Central memory CD8-positive, alpha-beta T cell (primary cell): ENCODE measurements at regions not wholly inside any gene's neighbourhood (a gene's known extent, or its start where the extent isn't known, plus 50 kb on each side); places are given as distances from the start of the nearest gene placed in this dataset.

Experiments used
- ATAC-seq: fragments of 150-1000 bp; cut with Tn5 transposase; replicated peaks from 2 replicates; pipeline ENCODE4 v1.10.0; 2022; ENCODE audit warnings: mild to moderate bottlenecking, moderate FRiP score, moderate number of reproducible peaks; ENCODE audit not compliant: poor library complexity, severe bottlenecking; ENCODE audit errors: extremely low read depth
- DNase-seq, 2 donors: peaks; one replicate each; pipeline ENCODE4 v3.0.0; 2021; ENCODE audit warnings: low spot score in 2 of 2
- H3K27ac Mint-ChIP-seq: one replicate; pipeline ENCODE4 v1.8.0; 2022; ENCODE audit warnings: low read depth, mild to moderate bottlenecking, moderate library complexity, mixed read lengths
- H3K27me3 Mint-ChIP-seq: one replicate; pipeline ENCODE4 v1.8.0; 2022; ENCODE audit warnings: mixed read lengths
- H3K36me3 Mint-ChIP-seq: one replicate; pipeline ENCODE4 v1.8.0; 2022; ENCODE audit warnings: mild to moderate bottlenecking, moderate library complexity, mixed read lengths; ENCODE audit not compliant: insufficient read depth
- H3K4me1 Mint-ChIP-seq: one replicate; pipeline ENCODE4 v1.8.0; 2022; ENCODE audit warnings: mixed read lengths
- H3K4me3 Mint-ChIP-seq: one replicate; pipeline ENCODE4 v1.8.0; 2022; ENCODE audit warnings: mild to moderate bottlenecking, moderate library complexity, mixed read lengths
- H3K9me3 Mint-ChIP-seq: one replicate; pipeline ENCODE4 v1.8.0; 2022; ENCODE audit warnings: mixed read lengths

DNA sequence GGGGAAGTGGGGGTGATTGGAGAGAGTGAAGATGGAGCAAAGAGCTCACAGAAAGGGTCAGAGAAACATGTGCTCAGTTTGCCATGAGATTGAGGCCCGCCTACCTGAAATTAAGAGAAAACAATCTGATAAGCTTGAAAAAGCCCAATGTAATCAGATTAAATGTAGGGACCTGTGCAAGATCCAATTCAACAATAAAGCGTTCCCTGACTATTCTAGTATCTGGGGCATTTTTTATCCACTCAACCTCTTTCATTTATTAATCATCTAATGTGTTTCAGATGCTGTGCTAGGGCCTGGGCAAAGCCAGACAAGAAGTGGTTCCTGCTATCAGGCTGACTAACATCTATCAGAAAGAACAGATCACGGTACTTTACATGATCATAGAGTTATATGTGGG, 238.4 kb upstream of the MYO3A start:
- H3K27me3 Mint-ChIP-seq = peaks cover 15% of the 10 kb centered on the region
- no peak overlapping the region for H3K27ac Mint-ChIP-seq
- H3K9me3 Mint-ChIP-seq = peaks cover 6% of the 10 kb centered on the region
- ATAC-seq = no peak
- H3K4me1 Mint-ChIP-seq = peaks cover under 1% of the 10 kb centered on the region
- no peak overlapping the region for H3K4me3 Mint-ChIP-seq
- H3K36me3 Mint-ChIP-seq = no peaks in the 10 kb centered on the region
- no peak for DNase-seq

DNA sequence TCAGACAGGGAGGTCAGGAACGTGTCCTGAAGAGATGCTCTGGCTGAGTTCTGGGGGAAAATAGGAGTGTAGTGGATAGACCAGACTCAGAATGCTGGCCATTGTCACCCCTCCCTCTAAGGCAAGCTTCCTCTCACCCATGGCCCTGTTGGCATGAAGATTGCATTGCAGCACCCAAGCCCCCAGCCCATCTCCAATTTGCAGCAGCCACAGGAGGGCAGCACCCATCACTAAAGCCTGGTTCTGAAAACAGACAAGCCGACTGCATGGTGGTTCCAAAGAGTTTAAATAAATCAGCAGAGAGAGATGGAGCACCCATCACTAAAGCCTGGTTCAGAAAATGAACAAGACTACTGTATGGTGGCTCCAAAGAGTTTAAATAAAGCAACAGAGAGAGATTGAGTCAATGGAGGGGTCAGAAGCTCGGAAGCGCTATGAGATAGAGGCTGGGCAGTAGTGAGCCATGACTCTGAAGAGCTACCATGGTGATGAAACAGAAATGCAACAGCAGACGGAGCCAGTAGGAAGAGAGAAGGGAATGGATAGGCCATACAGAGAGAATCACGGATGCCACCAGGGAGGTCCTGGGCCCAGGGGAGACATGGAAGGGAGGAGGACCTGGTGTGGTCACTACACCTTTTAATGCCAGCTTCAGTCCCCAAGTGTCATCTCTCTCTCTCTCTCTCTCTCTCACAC, 237.9 kb upstream of the MYO3A start:
- H3K27ac Mint-ChIP-seq = no peak overlapping the region

DNA sequence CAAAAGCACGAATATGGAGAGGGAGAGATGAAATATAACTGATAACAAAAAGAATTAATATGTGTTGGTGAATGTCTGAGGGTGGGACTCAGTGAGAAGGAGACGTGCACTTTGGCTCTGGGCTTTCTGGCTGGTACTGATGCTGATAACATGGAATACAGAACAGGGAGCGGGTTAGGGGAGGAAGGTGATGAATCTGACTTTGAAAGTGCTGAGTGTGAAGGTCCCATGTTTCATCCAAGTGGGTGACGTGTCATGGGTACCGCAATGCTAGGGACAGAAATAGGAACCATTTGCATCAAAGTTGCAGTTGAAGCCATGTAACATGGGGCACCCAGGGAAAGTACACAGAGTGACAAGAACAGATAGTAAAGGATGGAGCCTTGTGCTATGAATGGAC, 236.6 kb upstream of the MYO3A start:
- Mint-ChIP-seq H3K27ac (no peak overlapping the region), H3K4me1 (peaks cover 5% of the 10 kb centered on the region), H3K36me3 (no peaks in the 10 kb centered on the region), H3K4me3 (no peak overlapping the region), H3K9me3 (peaks cover 6% of the 10 kb centered on the region), H3K27me3 (peaks cover 15% of the 10 kb centered on the region)
- DNase-seq = no peak
- ATAC-seq = no peak

More for the DNA sequence above, 237.9 kb upstream of the MYO3A start:
- DNase-seq = no peak
- H3K27me3 Mint-ChIP-seq = peaks cover 15% of the 10 kb centered on the region
- no peaks in the 10 kb centered on the region for H3K36me3 Mint-ChIP-seq
- peaks cover 5% of the 10 kb centered on the region for H3K4me1 Mint-ChIP-seq
- peaks cover 6% of the 10 kb centered on the region for H3K9me3 Mint-ChIP-seq
- ATAC-seq = no peak
- no peak overlapping the region for H3K4me3 Mint-ChIP-seq

DNA sequence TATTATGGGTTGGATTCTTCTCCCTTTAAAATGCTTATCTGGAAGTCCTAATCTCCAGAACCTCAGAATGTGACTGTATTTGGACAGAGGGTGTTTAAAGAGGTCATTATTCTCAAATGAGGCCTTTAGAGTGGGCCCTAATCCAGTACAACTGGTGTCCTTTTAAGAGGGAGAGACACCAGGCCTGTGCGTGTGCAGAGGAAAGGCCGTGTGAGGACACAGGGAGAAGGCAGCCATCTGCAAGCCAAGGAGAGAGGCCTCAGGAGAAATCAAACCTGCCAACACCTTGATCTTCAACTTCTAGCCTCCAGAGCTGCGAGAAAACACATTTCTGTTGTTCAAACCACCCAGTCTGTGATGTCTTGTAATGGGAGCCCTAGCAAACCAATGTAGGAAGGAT, 235.4 kb upstream of the MYO3A start:
- H3K9me3 Mint-ChIP-seq = peaks cover 6% of the 10 kb centered on the region
- H3K36me3 Mint-ChIP-seq = no peaks in the 10 kb centered on the region
- H3K4me3 Mint-ChIP-seq = no peak overlapping the region
- peaks cover 15% of the 10 kb centered on the region for H3K27me3 Mint-ChIP-seq
- DNase-seq = no peak
- H3K27ac Mint-ChIP-seq = no peak overlapping the region
- H3K4me1 Mint-ChIP-seq = peaks cover 5% of the 10 kb centered on the region
- no peak for ATAC-seq

DNA sequence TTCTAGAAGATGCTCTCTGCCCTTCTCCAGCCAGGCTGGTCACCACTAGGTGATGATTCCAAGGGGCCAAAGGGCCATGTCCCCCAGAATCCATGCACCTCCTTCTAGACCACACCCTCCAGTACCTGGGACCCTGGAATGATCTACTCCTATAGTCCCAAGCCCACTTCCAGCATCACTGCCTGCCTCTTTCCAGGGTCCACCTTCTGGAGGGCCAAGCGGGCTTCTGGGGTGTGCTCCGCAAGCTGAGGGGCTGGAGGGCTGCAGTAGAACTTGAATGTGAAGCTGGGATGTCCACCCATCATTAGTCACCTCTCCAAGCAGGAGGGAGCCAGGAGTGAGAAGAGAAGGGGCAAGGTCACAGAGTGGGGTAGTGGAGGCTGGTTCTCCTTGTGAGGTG, 234.4 kb upstream of the MYO3A start:
- Mint-ChIP-seq H3K9me3 (peaks cover 6% of the 10 kb centered on the region), H3K4me3 (no peak overlapping the region), H3K4me1 (peaks cover 5% of the 10 kb centered on the region), H3K27me3 (peaks cover 15% of the 10 kb centered on the region), H3K36me3 (no peaks in the 10 kb centered on the region), H3K27ac (no peak overlapping the region)
- DNase-seq = no peak
- no peak for ATAC-seq

DNA sequence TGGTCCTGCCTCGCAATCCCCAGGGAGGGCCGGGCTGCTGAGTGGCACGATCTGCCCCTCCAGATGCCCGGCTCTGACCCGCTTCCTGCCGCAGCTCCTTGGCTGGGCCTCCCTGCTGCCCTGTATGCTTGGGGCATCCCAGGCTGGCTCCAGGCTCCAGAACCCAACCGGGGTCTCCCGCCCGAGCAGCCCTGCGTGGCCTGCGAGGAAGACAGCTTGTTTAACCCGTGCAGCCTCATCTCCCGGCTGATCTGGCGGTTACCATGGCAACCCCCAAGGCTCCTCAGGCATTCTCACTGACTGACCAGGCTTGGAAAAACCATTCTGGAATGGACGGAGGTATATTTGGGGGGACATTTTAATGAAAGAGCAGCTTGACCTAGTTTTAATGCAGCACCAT, 232.4 kb upstream of the MYO3A start:
- Mint-ChIP-seq H3K4me1 (peaks cover 5% of the 10 kb centered on the region), H3K27ac (no peak overlapping the region), H3K36me3 (no peaks in the 10 kb centered on the region), H3K27me3 (no peaks in the 10 kb centered on the region), H3K9me3 (no peaks in the 10 kb centered on the region), H3K4me3 (no peak overlapping the region)
- DNase-seq = no peak
- no peak for ATAC-seq

DNA sequence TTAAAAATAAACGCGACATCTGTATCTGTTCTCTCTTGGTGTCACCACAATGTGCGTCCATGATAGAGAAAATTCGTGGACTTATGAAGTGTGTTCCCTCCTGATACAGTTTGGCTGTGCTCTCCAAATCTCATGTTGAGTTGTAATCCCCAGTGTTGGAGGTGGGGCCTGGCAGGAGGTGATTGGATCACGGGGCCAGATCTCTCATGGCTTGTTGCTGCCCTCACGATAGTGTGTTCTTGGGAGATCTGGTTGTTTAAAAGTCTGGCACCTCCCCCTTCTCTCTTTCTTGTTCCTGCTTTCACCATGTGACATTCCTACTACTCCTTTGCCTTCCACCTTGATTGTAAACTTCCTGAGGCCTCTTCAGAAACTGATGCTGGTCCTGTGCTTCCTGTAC, 229.4 kb upstream of the MYO3A start:
- H3K4me3 Mint-ChIP-seq = no peak overlapping the region
- peaks cover 5% of the 10 kb centered on the region for H3K4me1 Mint-ChIP-seq
- ATAC-seq (no peak), DNase-seq (no peak)
- H3K27ac Mint-ChIP-seq = no peak overlapping the region
- H3K36me3 Mint-ChIP-seq = no peaks in the 10 kb centered on the region
- H3K9me3 Mint-ChIP-seq = no peaks in the 10 kb centered on the region
- peaks cover 8% of the 10 kb centered on the region for H3K27me3 Mint-ChIP-seq

DNA sequence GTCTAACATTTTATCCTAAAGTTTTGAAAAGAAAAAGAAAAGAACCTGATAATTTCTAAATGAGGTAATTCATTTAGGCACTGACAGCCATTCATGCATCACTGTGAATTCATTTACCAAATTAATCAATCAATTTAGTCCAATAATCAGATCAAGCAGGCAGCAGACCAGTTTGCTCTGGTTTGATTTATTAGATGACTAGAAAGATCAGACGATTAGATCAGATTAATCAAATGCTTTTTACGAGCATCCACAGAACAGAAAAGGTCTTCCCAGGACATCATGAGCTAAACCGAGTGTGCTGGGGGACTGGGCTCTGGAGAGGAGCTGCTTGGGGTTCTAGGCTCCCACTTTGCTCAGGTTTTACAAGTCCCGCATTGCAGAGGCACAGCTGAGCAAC, 226.5 kb upstream of the MYO3A start:
- no peaks in the 10 kb centered on the region for H3K9me3 Mint-ChIP-seq
- H3K4me3 Mint-ChIP-seq = no peak overlapping the region
- no peak overlapping the region for H3K27ac Mint-ChIP-seq
- H3K4me1 Mint-ChIP-seq = no peaks in the 10 kb centered on the region
- DNase-seq (no peak), ATAC-seq (no peak)
- no peaks in the 10 kb centered on the region for H3K36me3 Mint-ChIP-seq
- H3K27me3 Mint-ChIP-seq = peaks cover 17% of the 10 kb centered on the region

DNA sequence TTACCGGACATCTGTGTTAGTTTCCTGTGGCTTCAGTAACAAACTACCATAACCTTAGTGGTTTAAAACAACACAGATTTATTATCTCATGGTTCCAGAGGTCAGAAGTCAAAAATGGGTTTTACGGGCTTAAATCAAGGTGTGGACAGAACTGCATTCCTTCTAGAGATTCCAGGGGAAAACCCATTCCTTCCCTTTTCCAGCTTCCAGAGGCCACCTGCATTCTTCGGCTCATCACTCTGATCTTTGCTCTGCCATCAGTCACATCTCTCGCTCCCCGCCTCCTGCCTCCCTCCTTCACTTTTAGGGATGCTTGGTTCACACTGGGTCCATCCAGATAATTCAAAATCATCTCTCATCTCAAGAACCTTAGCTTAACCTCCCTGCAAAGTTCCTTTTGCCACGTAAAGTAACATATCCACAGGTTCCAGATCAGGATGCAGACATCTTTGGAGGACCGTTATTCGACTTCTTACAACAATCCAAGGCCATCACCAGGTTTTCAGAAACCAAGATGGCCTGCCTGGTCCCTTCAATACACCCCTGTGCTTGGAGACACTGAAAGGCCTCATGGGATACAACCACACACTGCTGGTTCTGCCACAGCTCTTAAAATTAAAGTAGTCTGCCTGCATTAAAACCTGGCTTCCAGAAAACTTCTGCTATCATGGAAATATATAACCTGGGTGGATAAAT, 225.9 kb upstream of the MYO3A start:
- no peaks in the 10 kb centered on the region for H3K4me1 Mint-ChIP-seq
- ATAC-seq (no peak), DNase-seq (no peak)
- no peaks in the 10 kb centered on the region for H3K36me3 Mint-ChIP-seq
- H3K9me3 Mint-ChIP-seq = no peaks in the 10 kb centered on the region
- peaks cover 17% of the 10 kb centered on the region for H3K27me3 Mint-ChIP-seq
- H3K4me3 Mint-ChIP-seq = no peak overlapping the region
- no peak overlapping the region for H3K27ac Mint-ChIP-seq

DNA sequence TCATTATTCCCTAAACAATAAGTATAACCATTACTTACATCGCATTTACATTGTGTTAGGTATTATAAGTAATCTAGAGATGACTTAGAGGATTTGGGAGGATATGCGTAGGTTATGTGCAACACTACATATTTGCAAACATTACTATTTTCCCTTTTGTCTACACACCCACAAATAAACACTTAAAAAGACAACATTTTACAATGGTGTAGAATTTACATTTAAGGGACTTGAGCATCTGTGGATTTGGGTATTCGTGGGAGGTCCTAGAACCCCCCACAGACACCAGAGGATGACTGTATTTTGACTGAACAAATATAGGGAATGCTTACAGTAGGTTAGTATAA, 220.2 kb upstream of the MYO3A start:
- H3K36me3 Mint-ChIP-seq = no peaks in the 10 kb centered on the region
- no peaks in the 10 kb centered on the region for H3K9me3 Mint-ChIP-seq
- no peak for ATAC-seq
- no peak overlapping the region for H3K27ac Mint-ChIP-seq
- H3K27me3 Mint-ChIP-seq = peaks cover 17% of the 10 kb centered on the region
- DNase-seq = no peak
- no peaks in the 10 kb centered on the region for H3K4me1 Mint-ChIP-seq
- H3K4me3 Mint-ChIP-seq = no peak overlapping the region

DNA sequence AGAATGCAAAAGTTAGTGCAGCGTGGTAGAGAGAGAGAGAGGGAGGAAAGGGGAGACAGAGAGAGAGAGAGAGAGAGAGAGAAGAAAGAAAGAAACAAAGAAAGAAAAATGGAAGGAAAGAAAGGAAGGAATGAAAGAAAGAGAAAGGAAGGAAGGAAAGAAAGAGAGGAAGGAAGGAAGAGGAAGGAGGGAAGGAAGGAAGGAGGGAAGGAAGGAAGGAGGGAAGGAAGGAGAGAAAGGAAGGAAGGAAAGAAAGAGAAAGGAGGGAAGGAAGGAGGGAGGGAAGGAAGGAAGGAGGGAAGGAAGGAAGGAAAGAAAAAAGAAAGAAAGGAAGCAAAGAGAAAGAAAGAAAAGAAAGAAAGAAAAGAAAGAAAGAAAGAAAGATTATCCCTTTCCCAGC, 209.8 kb upstream of the MYO3A start:
- Mint-ChIP-seq H3K27me3 (no peaks in the 10 kb centered on the region), H3K36me3 (no peaks in the 10 kb centered on the region), H3K4me1 (peaks cover 9% of the 10 kb centered on the region), H3K27ac (no peak overlapping the region), H3K9me3 (no peaks in the 10 kb centered on the region), H3K4me3 (no peak overlapping the region)
- ATAC-seq (no peak), DNase-seq (no peak)

DNA sequence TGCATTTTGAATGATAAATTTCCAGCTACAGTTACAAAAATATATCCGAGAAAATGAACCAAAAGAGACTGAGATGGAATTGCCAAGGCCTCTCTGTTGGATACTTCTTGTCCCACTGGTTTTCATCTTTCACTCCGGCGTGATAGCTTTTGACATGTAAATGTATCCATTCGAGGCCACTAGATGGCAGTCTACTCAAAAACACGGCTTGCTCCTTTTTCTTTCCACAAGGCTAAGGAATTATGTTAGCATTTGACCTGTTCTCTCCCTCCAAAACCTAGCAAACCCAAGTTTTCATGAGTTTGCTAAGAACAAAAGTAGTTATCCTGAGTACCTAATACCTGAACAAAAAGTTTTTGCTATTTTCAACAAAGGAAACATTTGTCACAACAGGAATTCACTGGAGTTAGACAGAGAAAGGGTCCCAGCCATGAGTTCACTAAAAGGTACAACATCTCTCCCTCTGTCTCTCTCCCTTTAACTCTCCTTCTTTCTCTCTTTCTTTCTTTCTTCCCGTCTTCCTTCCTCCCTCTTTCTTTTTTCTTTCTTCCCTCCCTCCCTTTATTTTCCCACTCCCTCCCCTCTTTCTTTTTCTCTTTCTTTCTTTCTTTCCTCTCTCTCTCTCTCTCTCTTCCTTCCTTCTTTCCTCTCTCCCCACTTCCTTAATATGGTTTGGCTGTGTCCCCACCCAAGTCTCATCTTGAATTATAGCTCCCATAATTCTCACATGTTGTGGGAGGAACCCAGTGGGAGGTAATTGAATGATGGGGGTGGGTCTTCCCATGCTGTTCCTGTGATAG, 207.9 kb upstream of the MYO3A start:
- no peak for DNase-seq
- H3K27ac Mint-ChIP-seq = no peak overlapping the region
- no peaks in the 10 kb centered on the region for H3K27me3 Mint-ChIP-seq
- ATAC-seq = no peak
- H3K36me3 Mint-ChIP-seq = no peaks in the 10 kb centered on the region
- peaks cover 9% of the 10 kb centered on the region for H3K4me1 Mint-ChIP-seq
- no peaks in the 10 kb centered on the region for H3K9me3 Mint-ChIP-seq
- no peak overlapping the region for H3K4me3 Mint-ChIP-seq

DNA sequence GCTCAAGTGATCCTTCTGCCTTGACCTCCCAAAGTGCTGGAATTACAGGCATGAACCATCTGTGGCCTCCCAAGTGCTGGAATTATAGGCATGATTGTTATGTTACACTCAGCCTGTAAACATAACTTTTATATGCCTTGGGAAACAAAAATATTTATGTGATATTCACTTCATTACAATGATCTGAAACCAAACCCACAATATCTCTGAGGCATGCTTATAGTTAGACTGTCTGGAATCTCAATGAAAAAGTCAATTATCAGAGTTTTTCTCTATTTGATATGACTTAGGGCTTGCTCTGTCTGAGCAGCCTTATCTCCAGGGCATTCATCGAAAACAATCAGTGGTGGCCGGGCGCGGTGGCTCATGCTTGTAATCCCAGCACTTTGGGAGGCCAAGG, 195.3 kb upstream of the MYO3A start:
- no peaks in the 10 kb centered on the region for H3K9me3 Mint-ChIP-seq
- H3K4me1 Mint-ChIP-seq = no peaks in the 10 kb centered on the region

More for the DNA sequence above, 195.3 kb upstream of the MYO3A start:
- Mint-ChIP-seq H3K4me3 (no peak overlapping the region), H3K27me3 (no peaks in the 10 kb centered on the region), H3K36me3 (no peaks in the 10 kb centered on the region), H3K27ac (no peak overlapping the region)
- no peak for DNase-seq
- ATAC-seq = no peak
